ENCODE measurements at regions not wholly inside any gene's neighbourhood (a gene's known extent, or its start where the extent isn't known, plus 50 kb on each side); places are given as distances from the start of the nearest gene placed in this dataset.

- TF ChIP-seq CTCF (conservative IDR thresholded peaks at IDR 0.05; ENCODE audit: low read depth, low read length) = no peak
- TF ChIP-seq EZH2phosphoT487 (IDR thresholded peaks at IDR 0.05; ENCODE audit: borderline replicate concordance, low read length) = no peak
- no peak for TF ChIP-seq EZH2 (IDR thresholded peaks at IDR 0.05; ENCODE audit: low read length, unreplicated experiment)
Observed at GRCh38 chr2:220127311-220127710, 499.9 kb downstream of the SLC4A3 start.
